Esophagus squamous epithelium (tissue), 4 donors: ENCODE measurements at regions not wholly inside any gene's neighbourhood (a gene's known extent, or its start where the extent isn't known, plus 50 kb on each side); places are given as distances from the start of the nearest gene placed in this dataset.

Experiments used
- POLR2A ChIP-seq, 4 donors: fragments of 450-650 bp; IDR thresholded peaks; one replicate each; pipeline ENCODE4 v1.6.1; 2017; ENCODE audit warnings: antibody characterized with exemption in 4 of 4, mild to moderate bottlenecking in 4 of 4, moderate library complexity in 3 of 4
- TF ChIP-seq, protein P1 (sequence below), 6 experiments: fragments of 450-650 bp in 4 of 6; fragments of 200-600 bp in 2 of 6; sonication (generic) in 2 of 6; IDR thresholded peaks; one replicate each; pipeline ENCODE4 v1.5.1; 2016 to 2019; ENCODE audit warnings: antibody characterized with exemption in 6 of 6, mild to moderate bottlenecking in 4 of 6, moderate library complexity in 4 of 6

DNA sequence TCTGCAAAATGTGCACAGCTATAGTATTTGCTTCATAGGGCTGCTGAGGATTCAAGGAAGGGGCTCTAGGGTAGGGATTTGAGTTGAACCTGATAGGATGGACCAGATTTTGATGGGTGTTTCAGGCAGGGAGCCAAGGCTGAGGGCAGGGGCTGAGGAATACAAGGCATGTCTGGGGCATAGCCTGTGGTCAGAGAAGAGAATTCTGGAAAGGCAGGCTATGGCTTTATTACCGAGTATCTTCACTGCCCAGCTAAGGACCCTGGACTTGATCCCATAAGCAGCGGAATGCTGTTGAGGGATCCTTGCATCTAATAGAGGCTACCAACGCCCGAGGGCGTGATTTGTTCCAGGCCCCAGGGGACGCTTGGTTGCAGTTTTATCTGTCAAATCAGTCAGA is 193.0 kb upstream of the TLE3 start:
- TF ChIP-seq POLR2A (IDR thresholded peaks at IDR 0.05) = no peak
- TF ChIP-seq, protein P1, sequence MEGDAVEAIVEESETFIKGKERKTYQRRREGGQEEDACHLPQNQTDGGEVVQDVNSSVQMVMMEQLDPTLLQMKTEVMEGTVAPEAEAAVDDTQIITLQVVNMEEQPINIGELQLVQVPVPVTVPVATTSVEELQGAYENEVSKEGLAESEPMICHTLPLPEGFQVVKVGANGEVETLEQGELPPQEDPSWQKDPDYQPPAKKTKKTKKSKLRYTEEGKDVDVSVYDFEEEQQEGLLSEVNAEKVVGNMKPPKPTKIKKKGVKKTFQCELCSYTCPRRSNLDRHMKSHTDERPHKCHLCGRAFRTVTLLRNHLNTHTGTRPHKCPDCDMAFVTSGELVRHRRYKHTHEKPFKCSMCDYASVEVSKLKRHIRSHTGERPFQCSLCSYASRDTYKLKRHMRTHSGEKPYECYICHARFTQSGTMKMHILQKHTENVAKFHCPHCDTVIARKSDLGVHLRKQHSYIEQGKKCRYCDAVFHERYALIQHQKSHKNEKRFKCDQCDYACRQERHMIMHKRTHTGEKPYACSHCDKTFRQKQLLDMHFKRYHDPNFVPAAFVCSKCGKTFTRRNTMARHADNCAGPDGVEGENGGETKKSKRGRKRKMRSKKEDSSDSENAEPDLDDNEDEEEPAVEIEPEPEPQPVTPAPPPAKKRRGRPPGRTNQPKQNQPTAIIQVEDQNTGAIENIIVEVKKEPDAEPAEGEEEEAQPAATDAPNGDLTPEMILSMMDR (IDR thresholded peaks at IDR 0.05) = no peak
